ENCODE measurements at regions not wholly inside any gene's neighbourhood (a gene's known extent, or its start where the extent isn't known, plus 50 kb on each side); places are given as distances from the start of the nearest gene placed in this dataset.
"Not testable (repeated sequence)": the region's sequence is repeated elsewhere in the genome, so short reads cannot be mapped to it uniquely, and the experiment has no call there.

DNA sequence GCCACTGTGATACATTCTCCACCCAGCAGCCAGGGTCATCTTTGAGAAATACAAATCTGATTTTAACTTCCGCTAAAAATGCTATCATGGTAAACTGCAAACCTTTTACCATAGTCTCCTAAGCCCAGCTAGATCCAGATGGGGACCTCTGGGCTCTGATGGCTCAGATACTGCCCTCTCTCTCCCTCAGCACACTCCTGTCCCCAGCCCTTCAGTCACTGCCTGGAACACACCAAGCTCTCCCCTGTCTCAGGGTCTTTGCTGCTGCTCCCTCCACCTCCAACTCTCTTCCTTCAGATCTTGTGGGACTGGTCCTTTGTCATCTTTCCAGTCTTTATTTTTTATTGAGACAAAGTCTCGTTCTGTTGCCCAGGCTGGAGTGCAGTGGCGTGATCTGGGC lies 65.1 kb downstream of the SPRY4 start:
- H3K27ac Mint-ChIP-seq = no peak overlapping the region

DNA sequence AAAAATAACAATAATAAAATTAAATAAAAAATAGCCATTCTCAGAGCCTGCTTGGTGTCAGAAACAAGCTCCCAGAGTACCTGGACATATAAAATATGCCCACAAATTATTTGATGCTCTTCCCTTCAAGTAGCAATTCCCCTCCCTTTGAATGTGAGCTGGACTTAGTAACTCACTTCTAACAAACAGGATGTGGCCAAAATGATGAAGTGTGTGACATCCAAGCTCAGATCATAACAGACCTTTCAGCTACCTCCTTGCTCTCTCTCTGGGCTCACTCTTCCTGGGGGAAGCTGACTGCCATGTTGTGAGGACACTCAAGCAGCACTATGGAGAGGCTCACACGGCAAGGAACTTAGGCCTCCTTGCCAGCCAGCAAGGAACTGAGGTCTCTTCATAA lies 69.0 kb downstream of the SPRY4 start:
- Mint-ChIP-seq H3K27me3 (peaks cover 3% of the 10 kb centered on the region), H3K27ac (no peak overlapping the region)
- no peak for DNase-seq

More for the DNA sequence above, 65.1 kb downstream of the SPRY4 start:
- Mint-ChIP-seq H3K4me3 (no peak overlapping the region), H3K9me3 (peaks cover 6% of the 10 kb centered on the region), H3K4me1 (no peaks in the 10 kb centered on the region), H3K36me3 (no peaks in the 10 kb centered on the region), H3K27me3 (no peaks in the 10 kb centered on the region)
- no peak for DNase-seq

DNA sequence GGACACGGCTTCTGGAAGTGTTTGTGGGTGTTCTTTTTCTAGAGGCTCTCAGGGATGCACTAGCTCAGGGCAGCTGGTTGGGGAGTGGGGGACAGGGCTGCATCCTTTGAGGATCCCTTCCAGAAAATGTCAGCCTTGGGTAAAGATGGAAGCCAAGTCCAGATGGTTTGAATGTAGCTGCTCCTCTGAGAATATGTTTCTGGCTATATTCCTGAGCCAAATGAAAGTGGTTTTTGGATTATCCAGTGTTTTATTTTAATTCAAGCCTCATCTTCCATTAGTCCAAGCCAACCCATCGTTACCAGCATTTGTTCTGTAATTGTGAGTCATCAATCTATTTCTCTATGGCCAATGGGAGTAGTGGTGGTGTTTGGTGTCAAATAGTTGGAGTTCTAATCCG lies 70.4 kb downstream of the SPRY4 start:
- peaks cover 6% of the 10 kb centered on the region for H3K9me3 Mint-ChIP-seq
- H3K4me1 Mint-ChIP-seq = no peaks in the 10 kb centered on the region
- no peaks in the 10 kb centered on the region for H3K36me3 Mint-ChIP-seq
- DNase-seq = no peak
- no peak overlapping the region for H3K4me3 Mint-ChIP-seq
- no peak overlapping the region for H3K27ac Mint-ChIP-seq
- H3K27me3 Mint-ChIP-seq = peaks cover 3% of the 10 kb centered on the region

More for the DNA sequence above, 69.0 kb downstream of the SPRY4 start:
- Mint-ChIP-seq H3K4me3 (no peak overlapping the region), H3K4me1 (no peaks in the 10 kb centered on the region), H3K36me3 (no peaks in the 10 kb centered on the region), H3K9me3 (peaks cover 6% of the 10 kb centered on the region)

DNA sequence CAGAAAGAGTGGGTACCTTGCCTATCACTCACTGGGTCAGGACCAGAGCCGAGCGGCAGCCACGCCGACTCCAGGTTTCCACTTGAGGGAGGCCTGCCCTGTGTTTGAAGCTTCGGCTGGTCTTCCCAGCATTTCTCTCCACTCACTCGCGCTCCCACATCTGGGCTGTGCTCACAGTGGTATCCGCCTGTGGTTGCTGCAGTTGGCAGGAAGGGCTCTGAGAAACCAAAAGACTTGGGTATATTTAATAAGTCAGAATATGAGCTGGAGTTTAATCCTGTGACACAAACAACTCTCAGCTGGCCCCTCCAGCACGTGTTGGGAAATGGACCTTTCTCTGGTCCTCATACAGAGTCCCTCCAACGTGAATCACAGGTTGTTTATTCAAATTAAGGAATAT lies 70.9 kb downstream of the SPRY4 start:
- H3K9me3 Mint-ChIP-seq = peaks cover 6% of the 10 kb centered on the region
- no peaks in the 10 kb centered on the region for H3K4me1 Mint-ChIP-seq
- no peaks in the 10 kb centered on the region for H3K36me3 Mint-ChIP-seq
- no peak overlapping the region for H3K27ac Mint-ChIP-seq
- peaks cover 3% of the 10 kb centered on the region for H3K27me3 Mint-ChIP-seq
- no peak overlapping the region for H3K4me3 Mint-ChIP-seq
- no peak for DNase-seq

DNA sequence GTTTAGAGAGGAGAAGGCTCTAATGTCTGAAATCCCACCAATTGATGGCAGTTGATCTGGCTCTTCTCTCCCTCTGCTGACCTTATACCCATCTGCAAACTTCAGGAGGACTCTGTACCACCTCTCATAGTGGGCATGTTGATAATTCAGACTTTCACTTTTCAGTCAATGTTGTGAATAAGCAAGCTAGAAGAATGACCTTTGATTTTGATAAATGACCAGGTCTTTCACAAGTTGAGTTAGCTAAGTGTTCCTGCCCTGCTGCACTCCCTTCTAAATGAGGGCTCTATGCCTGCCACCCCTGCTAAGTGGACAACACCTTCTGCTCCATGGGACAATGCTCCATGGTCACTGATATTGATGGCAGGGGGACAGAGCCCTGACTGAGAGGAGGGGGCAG lies 74.7 kb downstream of the SPRY4 start:
- DNase-seq = no peak
- Mint-ChIP-seq H3K36me3 (no peaks in the 10 kb centered on the region), H3K27ac (no peak overlapping the region), H3K4me1 (peaks cover 3% of the 10 kb centered on the region), H3K4me3 (no peak overlapping the region), H3K27me3 (peaks cover 3% of the 10 kb centered on the region), H3K9me3 (no peaks in the 10 kb centered on the region)

- Mint-ChIP-seq H3K9me3 (no peaks in the 10 kb centered on the region), H3K36me3 (no peaks in the 10 kb centered on the region), H3K27ac (no peak overlapping the region), H3K4me3 (no peak overlapping the region), H3K4me1 (peaks cover 3% of the 10 kb centered on the region), H3K27me3 (peaks cover 3% of the 10 kb centered on the region)
- DNase-seq = no peak
Measured at GRCh38 chr5:142248853-142249462, 75.9 kb downstream of the SPRY4 start.

DNA sequence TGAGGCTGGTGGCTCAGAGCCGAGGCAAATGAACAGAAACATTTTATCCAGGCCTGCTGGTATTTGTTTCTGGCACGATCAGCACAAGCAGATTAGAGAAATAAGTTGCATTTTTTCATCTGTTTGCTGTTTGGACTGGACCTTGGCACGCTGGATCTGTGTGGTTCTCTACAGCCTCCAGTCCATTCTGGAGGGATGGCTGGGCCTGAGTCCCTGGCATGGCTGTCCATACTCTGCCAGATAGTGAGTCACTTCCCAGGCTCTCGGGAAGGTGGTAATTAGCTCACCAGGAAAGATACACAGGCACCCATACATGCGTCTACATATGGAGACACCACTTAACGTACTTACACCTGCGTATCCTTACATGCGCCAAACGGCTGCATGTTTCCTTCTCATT lies 78.6 kb downstream of the SPRY4 start:
- peaks cover 3% of the 10 kb centered on the region for H3K4me1 Mint-ChIP-seq
- no peaks in the 10 kb centered on the region for H3K27me3 Mint-ChIP-seq
- H3K9me3 Mint-ChIP-seq = no peaks in the 10 kb centered on the region
- no peaks in the 10 kb centered on the region for H3K36me3 Mint-ChIP-seq
- H3K4me3 Mint-ChIP-seq = no peak overlapping the region
- H3K27ac Mint-ChIP-seq = no peak overlapping the region
- no peak for DNase-seq

- peaks cover 3% of the 10 kb centered on the region for H3K4me1 Mint-ChIP-seq
- no peak overlapping the region for H3K27ac Mint-ChIP-seq
- no peaks in the 10 kb centered on the region for H3K27me3 Mint-ChIP-seq
Measured at GRCh38 chr5:142245786-142246185, 79.0 kb downstream of the SPRY4 start.

GRCh38 chr5:142244440-142244839 lies 80.4 kb downstream of the SPRY4 start:
- Mint-ChIP-seq H3K36me3 (no peaks in the 10 kb centered on the region), H3K27ac (no peak overlapping the region), H3K9me3 (no peaks in the 10 kb centered on the region), H3K4me1 (peaks cover 3% of the 10 kb centered on the region), H3K27me3 (no peaks in the 10 kb centered on the region), H3K4me3 (no peak overlapping the region)
- DNase-seq = no peak

More at GRCh38 chr5:142245786-142246185, 79.0 kb downstream of the SPRY4 start:
- Mint-ChIP-seq H3K36me3 (no peaks in the 10 kb centered on the region), H3K9me3 (no peaks in the 10 kb centered on the region), H3K4me3 (no peak overlapping the region)
- DNase-seq = no peak

DNA sequence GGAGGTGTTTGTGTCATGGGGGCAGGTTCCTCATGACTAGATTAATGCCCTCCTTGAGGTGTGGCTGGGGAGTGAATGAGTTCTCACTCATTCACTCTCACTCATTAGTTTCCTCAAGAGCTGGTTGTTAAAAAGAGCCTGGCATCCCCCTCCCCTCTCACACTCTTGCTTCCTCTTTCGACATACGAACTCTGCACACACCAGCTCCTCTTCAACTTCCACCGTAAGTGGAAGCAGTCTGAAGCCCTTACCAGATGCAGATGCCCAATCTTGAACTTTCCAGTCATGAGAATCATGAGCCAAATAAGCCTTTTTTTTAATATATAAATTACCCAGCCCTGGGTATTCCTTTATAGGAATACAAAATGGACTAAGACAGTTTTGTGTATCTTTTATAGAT lies 82.5 kb downstream of the SPRY4 start:
- peaks cover 3% of the 10 kb centered on the region for H3K4me1 Mint-ChIP-seq
- DNase-seq = no peak

GRCh38 chr5:142239394-142240159 lies 85.2 kb downstream of the SPRY4 start:
- Mint-ChIP-seq H3K27ac (no peak overlapping the region), H3K9me3 (no peaks in the 10 kb centered on the region), H3K4me3 (no peak overlapping the region), H3K27me3 (no peaks in the 10 kb centered on the region), H3K4me1 (peaks cover 10% of the 10 kb centered on the region), H3K36me3 (no peaks in the 10 kb centered on the region)
- DNase-seq = no peak

More for the DNA sequence above, 82.5 kb downstream of the SPRY4 start:
- no peaks in the 10 kb centered on the region for H3K27me3 Mint-ChIP-seq
- H3K27ac Mint-ChIP-seq = no peak overlapping the region
- no peaks in the 10 kb centered on the region for H3K36me3 Mint-ChIP-seq
- no peak overlapping the region for H3K4me3 Mint-ChIP-seq
- H3K9me3 Mint-ChIP-seq = no peaks in the 10 kb centered on the region

GRCh38 chr5:142237707-142238106 lies 87.1 kb downstream of the SPRY4 start:
- H3K27ac Mint-ChIP-seq = no peak overlapping the region
- no peak overlapping the region for H3K4me3 Mint-ChIP-seq
- DNase-seq = no peak
- H3K9me3 Mint-ChIP-seq = no peaks in the 10 kb centered on the region
- H3K36me3 Mint-ChIP-seq = no peaks in the 10 kb centered on the region
- H3K4me1 Mint-ChIP-seq = peaks cover 12% of the 10 kb centered on the region
- peaks cover 10% of the 10 kb centered on the region for H3K27me3 Mint-ChIP-seq

DNA sequence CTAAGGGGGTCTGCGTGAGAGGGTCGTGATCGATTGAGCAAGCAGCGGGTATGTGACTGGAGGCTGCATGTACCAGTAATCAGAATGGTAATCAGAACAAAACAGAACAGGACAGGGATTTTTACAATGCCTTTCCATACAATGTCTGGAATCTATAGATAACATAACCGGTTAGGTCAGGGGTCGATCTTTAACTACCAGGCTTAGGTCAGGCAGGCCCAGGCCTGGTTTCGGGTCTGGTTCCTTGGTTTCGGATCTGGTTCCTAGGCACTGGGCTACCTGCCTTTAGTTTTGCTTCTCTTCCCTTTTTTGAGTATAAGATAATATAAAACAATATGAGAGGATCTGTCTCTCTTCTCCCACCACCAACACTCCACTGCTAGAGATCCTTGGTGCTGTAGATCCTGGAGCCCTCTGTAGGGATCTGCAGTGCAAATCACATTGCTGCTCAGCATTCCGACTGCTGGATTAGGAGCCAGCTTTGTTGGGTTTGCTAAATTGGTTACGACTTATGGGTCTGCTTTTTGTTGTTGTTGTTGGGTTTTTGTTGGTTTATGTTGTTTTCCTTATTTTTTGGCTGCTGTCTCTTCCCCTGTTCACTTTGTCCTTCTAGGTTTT lies 88.0 kb downstream of the SPRY4 start:
- not testable (repeated sequence) for H3K36me3 Mint-ChIP-seq, DNase-seq, H3K27ac Mint-ChIP-seq, H3K9me3 Mint-ChIP-seq, H3K4me3 Mint-ChIP-seq
- H3K4me1 Mint-ChIP-seq = peaks cover 12% of the 10 kb centered on the region
- peaks cover 10% of the 10 kb centered on the region for H3K27me3 Mint-ChIP-seq

DNA sequence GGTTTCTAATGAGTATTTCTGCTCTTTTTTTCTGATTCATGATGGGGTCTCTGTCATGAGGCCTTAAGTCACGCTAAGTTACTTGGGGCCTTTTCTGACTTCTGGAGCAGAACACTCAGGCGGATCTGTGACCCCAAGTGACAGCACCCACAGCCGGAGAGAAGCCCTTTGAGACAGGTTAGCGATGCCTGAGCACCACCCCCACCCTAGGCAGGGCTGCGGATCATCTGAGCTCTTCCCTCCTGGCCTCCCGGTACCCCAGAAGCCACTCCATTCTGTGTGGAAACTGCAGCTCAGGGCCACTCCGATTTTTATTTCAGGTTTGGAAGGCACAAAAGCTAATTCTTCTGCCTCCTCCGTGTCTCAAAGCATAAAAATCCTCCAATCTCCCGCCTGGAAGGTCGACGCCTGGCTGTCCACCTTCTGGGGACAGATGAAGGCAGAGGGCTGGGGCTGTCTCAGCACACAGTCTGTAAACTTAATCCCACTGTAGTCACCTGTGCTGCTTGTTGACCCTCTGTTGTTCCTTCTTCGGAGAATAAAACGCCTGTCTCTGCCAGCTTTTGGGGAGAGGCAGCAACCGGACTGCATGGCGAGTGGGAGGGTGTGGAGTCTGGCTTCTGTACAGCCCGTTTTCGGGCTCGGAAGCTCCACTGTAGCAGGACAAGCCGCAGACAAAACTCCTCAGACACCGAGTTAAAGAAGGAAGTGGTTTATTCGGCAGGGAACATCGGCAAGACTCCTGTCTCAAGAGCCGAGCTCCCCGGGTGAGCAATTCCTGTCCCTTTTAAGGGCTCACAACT lies 88.8 kb downstream of the SPRY4 start:
- Mint-ChIP-seq H3K4me3 (no peak overlapping the region), H3K9me3 (no peaks in the 10 kb centered on the region), H3K27me3 (peaks cover 10% of the 10 kb centered on the region), H3K4me1 (peaks cover 12% of the 10 kb centered on the region), H3K36me3 (no peaks in the 10 kb centered on the region), H3K27ac (no peak overlapping the region)
- no peak for DNase-seq

All from activated naive CD8-positive, alpha-beta T cell treated with anti-CD3 and anti-CD28 coated beads for 36 hours (primary cell).